ENCODE measurements at regions not wholly inside any gene's neighbourhood (a gene's known extent, or its start where the extent isn't known, plus 50 kb on each side); places are given as distances from the start of the nearest gene placed in this dataset.

DNA sequence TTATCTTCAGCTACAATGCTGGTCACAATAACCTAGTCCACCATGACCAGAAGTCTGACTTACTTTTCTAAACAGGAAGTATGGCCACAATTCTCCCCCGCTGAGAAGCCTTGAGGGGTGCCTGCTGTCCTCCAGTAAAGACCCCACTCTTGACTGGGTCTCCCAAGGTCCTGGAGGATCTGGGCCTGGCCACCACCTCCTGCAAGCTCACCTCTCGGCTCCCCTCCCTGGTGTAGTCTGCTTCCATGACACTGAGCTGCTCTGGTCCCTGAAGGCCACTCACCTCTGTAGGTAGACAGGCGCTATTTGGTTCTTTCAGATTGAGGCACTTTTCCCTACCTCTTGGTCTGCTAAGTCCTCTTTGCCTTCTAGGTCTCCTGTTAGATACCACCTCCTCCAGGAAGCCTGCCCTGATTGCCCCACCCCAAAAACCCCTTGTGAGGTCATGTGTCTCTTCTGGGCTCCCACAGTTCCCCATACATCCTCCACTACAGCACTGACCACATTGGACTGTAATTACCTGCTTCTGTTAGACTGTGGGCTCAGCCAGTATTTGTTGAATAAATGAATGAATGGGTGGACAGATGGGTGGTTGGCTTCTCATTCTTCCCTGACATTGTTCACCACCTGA, 62.6 kb upstream of the IER5L start:
- no peaks in the 10 kb centered on the region for H3K4me1 ChIP-seq
- no peaks in the 10 kb centered on the region for H3K36me3 ChIP-seq
- H3K4me3 ChIP-seq: no peak overlapping the region
- intact Hi-C loops (cut with DNase I): no loop called here
- no peaks in the 10 kb centered on the region for H3K9me3 ChIP-seq
- DNase-seq (peak in 1 of 3 donors; percentile 30), ATAC-seq (no peak)
- H3K27ac ChIP-seq: no peak overlapping the region
- no peak for TF ChIP-seq POLR2A (IDR thresholded peaks at IDR 0.05)
- TF ChIP-seq, protein P1, sequence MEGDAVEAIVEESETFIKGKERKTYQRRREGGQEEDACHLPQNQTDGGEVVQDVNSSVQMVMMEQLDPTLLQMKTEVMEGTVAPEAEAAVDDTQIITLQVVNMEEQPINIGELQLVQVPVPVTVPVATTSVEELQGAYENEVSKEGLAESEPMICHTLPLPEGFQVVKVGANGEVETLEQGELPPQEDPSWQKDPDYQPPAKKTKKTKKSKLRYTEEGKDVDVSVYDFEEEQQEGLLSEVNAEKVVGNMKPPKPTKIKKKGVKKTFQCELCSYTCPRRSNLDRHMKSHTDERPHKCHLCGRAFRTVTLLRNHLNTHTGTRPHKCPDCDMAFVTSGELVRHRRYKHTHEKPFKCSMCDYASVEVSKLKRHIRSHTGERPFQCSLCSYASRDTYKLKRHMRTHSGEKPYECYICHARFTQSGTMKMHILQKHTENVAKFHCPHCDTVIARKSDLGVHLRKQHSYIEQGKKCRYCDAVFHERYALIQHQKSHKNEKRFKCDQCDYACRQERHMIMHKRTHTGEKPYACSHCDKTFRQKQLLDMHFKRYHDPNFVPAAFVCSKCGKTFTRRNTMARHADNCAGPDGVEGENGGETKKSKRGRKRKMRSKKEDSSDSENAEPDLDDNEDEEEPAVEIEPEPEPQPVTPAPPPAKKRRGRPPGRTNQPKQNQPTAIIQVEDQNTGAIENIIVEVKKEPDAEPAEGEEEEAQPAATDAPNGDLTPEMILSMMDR (IDR thresholded peaks at IDR 0.05): no peak
- WGBS (ENCODE audit: insufficient coverage, low coverage, low lambda C conversion rate, missing lambda C conversion rate): 100% methylated on average over 1 of the region's 3 CpGs
- no peaks in the 10 kb centered on the region for H3K27me3 ChIP-seq

DNA sequence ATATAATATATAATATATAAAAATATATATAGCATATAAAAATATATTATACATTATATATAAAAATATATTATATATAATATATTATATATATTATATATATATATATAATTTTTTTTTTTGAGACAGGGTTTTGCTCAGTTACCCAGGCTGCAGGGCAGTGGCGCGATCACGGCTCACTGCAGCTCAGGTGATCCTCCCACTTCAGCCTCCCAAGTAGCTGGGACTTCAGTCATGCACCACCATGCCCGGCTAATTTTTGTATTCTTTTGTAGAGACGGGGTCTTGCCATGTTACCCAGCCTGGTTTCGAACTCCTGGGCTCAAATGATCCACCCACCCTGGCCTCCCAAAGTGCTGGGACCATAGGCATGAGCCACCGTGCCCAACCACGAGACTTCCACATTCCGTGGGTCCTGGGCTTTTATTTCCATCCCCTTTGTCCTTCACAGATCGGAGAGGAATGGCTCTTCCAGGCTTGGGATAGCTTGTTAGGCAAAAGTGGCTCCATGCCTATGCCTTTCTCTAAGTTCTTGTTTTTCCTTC, 62.0 kb upstream of the IER5L start:
- no peak for ATAC-seq
- intact Hi-C loops (cut with DNase I): no loop called here
- no peak for TF ChIP-seq POLR2A (IDR thresholded peaks at IDR 0.05)
- TF ChIP-seq, protein P1 (IDR thresholded peaks at IDR 0.05): no peak
- no peak overlapping the region for H3K27ac ChIP-seq
- peak in 2 of 3 donors; percentile 4 to 9 for DNase-seq
- no peaks in the 10 kb centered on the region for H3K4me1 ChIP-seq
- no peaks in the 10 kb centered on the region for H3K36me3 ChIP-seq
- no peaks in the 10 kb centered on the region for H3K9me3 ChIP-seq
- H3K27me3 ChIP-seq: no peaks in the 10 kb centered on the region
- H3K4me3 ChIP-seq: no peak overlapping the region
- 87% methylated on average over 10 of the region's 10 CpGs for WGBS (ENCODE audit: insufficient coverage, low coverage, low lambda C conversion rate, missing lambda C conversion rate)

DNA sequence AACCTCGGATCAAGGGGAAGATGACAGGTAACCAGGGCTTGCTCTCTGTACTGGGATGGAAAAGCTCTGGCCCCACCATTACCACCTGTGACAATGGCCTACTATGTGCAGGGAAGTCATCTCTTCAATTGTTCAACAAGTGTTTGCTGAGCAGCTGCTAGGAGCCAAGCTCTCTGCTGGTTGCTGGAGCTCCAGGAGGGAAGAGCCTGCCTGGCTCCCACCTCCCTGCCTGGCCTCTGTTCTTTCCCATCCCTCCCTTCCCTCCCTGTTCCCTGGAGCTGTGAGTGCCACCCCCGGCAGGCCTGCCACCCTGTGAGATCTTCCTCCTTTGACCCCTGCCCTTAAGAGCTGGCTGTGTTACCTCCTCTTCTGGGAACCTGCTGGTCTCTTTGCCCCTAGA, 59.7 kb upstream of the IER5L start:
- 19% methylated on average over 2 of the region's 2 CpGs for WGBS (ENCODE audit: insufficient coverage, low coverage, low lambda C conversion rate, missing lambda C conversion rate)
- DNase-seq (peak in 2 of 3 donors; percentile 6 to 22), ATAC-seq (peak in 2 of 4 donors; percentile 18 to 21)
- TF ChIP-seq, protein P1 (IDR thresholded peaks at IDR 0.05): no peak
- no peak for TF ChIP-seq POLR2A (IDR thresholded peaks at IDR 0.05)
- Histone ChIP-seq H3K27ac (no peak overlapping the region), H3K9me3 (no peaks in the 10 kb centered on the region), H3K27me3 (no peaks in the 10 kb centered on the region), H3K36me3 (no peaks in the 10 kb centered on the region), H3K4me1 (no peaks in the 10 kb centered on the region), H3K4me3 (no peak overlapping the region)
- intact Hi-C loops (cut with DNase I): no loop called here

DNA sequence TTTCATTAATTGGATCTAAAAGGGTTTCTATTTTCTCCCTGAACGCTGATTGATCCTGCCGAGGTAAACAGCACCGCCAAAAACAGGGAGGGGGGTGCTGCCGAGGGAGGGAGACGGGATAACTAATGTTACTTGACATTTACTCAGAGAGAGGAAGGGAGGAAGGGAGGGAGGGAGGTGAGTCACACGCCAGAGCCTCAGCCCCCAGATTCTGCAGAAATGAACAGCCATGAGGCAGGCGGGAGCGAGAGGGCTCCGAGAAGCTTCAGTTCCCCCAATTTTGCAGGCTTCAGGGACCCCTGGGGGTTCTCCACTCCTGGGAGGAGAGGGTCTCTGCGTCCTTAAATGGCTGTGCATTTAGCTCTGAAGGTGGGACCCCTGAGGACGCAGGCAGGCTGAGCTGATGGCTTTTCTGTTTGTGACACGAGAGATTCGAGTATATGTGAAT, 59.1 kb upstream of the IER5L start:
- Histone ChIP-seq H3K36me3 (no peaks in the 10 kb centered on the region), H3K27me3 (no peaks in the 10 kb centered on the region), H3K4me1 (no peaks in the 10 kb centered on the region), H3K4me3 (no peak overlapping the region), H3K9me3 (no peaks in the 10 kb centered on the region), H3K27ac (no peak overlapping the region)
- 19% methylated on average over 10 of the region's 13 CpGs for WGBS (ENCODE audit: insufficient coverage, low coverage, low lambda C conversion rate, missing lambda C conversion rate)
- peak in 1 of 4 donors; percentile 50 for ATAC-seq
- peak in 2 of 3 donors; percentile 16 to 23 for DNase-seq
- intact Hi-C loops (cut with DNase I): no loop called here
- TF ChIP-seq POLR2A (IDR thresholded peaks at IDR 0.05): no peak
- TF ChIP-seq, protein P1 (IDR thresholded peaks at IDR 0.05): no peak
